ENCODE measurements at regions not wholly inside any gene's neighbourhood (a gene's known extent, or its start where the extent isn't known, plus 50 kb on each side); places are given as distances from the start of the nearest gene placed in this dataset.

DNA sequence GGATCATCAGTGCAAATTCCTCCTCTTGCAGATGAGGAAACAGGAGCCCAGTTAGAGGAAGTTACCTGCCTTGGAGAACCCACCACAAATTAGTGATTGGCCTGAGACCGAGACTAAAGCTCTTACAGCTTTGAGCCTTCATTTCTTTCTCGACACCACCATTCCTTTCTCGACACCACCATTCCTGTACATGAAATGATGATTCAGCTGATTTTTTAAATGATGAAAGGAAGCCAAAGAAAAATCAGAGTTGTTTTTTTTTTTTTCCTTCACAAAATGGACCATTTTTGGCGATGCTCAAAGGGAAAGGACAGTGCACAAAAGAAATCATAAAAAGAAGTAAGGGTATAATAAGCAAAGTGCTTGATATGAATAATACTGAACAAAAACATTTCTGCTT, 1080.2 kb upstream of the AUTS2 start:
- TF ChIP-seq, protein P1, sequence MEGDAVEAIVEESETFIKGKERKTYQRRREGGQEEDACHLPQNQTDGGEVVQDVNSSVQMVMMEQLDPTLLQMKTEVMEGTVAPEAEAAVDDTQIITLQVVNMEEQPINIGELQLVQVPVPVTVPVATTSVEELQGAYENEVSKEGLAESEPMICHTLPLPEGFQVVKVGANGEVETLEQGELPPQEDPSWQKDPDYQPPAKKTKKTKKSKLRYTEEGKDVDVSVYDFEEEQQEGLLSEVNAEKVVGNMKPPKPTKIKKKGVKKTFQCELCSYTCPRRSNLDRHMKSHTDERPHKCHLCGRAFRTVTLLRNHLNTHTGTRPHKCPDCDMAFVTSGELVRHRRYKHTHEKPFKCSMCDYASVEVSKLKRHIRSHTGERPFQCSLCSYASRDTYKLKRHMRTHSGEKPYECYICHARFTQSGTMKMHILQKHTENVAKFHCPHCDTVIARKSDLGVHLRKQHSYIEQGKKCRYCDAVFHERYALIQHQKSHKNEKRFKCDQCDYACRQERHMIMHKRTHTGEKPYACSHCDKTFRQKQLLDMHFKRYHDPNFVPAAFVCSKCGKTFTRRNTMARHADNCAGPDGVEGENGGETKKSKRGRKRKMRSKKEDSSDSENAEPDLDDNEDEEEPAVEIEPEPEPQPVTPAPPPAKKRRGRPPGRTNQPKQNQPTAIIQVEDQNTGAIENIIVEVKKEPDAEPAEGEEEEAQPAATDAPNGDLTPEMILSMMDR (conservative IDR thresholded peaks at IDR 0.05; ENCODE audit: low read depth, low read length) = no peak
- no peak for TF ChIP-seq EZH2 (IDR thresholded peaks at IDR 0.05; ENCODE audit: borderline replicate concordance, low read depth, low read length, poor library complexity, severe bottlenecking)

Data from A673 (cell line).